ENCODE measurements at regions not wholly inside any gene's neighbourhood (a gene's known extent, or its start where the extent isn't known, plus 50 kb on each side); places are given as distances from the start of the nearest gene placed in this dataset.
"Not testable (repeated sequence)": the region's sequence is repeated elsewhere in the genome, so short reads cannot be mapped to it uniquely, and the experiment has no call there.

GRCh38 chr2:226333388-226333787 is 466.2 kb downstream of the IRS1 start:
- no peak for DNase-seq (ENCODE audit: low read depth in 2 of 2)

- no peak for DNase-seq (ENCODE audit: low read depth in 2 of 2)
Observed at GRCh38 chr2:226330206-226330605, 469.4 kb downstream of the IRS1 start.

DNA sequence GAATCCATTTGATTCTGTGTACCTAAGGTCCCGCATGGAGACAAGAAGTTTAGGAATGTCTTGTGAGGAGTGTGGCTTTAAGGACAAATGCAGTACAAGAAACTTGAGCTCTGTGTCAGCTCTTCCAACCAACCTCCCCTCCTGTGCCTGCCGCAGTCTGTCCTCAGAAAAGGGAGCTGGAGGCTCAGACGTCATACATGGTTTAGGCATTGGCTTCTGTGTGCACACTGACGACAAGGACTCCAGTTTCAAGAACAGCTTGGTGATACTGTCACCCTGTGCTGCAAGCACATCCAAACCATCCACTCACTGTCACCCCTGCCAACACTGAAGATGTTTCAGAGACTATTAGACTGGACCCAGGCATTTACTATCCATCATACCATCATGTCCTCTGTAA is 470.4 kb downstream of the IRS1 start:
- no peak for DNase-seq (ENCODE audit: low read depth in 2 of 2)

DNA sequence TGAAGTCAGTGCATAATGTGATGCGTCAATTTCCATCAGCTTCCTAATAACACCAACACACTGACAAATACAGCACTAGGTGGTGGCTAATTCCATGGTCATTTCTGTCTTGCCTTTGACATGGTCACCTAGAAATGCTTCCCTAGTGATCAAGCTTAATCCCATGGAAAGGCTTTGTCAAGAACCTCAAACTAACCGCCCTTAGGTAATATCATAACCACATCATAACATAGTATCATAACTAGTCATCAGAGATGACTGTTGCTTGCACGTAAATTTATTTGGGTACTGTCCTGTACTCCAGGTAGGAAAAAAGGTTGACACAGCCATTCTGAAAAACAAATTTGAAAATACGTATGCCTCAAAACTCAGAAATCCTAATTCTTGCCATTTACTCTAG is 471.8 kb downstream of the IRS1 start:
- DNase-seq (ENCODE audit: low read depth in 2 of 2), result no peak

DNA sequence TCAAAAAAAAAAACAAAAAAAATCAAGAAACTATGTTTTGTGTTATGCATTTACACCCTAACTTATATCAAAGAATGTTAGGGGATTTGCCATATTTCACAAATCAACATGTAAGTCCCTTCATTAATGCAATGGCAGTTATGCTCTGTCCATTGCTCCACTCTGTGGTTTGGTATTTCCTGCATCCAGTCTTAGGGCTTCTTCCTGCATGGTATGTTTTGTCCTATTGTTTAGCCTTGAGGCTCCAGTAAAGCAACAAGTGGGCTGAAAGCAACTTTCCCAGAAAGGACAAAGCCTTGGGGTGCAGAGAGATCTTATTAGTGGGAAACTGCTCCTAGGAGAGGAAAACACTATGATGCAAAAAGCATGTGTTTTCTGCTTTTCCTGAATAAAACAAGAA is 474.1 kb downstream of the IRS1 start:
- DNase-seq (ENCODE audit: low read depth in 2 of 2), result no peak

DNA sequence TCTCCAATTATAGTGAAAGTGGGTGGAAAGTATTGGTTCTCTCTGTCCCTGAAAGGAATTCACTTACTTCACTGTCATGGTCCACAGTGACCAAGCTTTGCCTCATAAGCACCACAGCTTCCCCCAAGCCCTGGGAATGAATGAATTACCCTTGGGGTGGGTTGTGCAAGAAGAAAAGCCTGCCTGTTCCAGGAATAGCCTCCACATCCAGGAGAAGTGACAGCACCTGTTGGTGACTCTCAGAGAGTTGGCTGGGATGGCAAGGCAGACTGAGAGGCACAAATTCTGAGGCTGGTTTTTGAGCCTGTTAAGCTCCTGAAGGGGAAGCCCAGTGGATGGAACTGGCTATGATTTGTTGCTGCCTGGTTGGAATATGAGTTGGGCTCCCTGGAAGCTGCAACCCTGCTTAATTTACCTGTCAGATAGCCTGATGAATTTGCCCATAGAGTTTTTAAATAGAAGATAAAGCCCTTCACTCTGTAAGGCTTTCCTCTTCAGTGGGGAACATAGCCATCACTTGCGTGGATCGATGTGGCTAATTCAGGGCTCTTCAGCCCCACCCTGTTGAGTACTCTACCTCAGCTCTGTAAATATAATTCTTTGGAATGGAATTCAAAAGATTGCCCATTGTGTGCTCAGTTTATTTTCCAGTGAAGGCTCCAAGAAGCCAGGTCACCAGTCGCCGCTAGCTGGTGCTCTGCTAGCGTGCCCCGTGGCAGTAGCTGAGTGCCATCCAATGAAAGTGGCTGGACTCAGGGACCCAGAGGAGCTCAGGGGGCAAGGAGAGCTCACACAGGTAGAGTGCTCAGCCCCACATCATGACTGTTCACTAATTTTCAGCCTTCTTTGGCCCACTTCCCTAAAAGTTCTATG is 479.3 kb downstream of the IRS1 start:
- DNase-seq (ENCODE audit: low read depth in 2 of 2), result no peak

DNA sequence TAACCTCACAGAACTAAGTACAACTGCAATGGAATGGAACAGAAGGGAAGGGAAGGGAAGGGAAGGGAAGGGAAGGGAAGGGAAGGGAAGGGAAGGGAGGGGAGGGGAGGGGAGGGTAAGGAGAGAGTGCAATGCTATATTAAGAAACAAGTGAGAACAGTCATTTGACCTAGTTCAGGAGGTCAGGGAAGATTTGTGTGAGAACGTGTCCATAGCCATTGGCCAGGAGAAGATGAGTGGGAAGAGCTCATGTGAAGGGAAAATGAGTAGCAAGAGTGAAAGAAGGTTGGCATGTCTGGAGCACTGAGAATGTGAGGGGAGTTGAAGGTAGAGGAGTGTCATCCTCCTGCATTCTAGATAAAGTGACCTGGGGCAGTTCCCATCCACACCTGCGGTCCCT is 481.6 kb downstream of the IRS1 start:
- DNase-seq (ENCODE audit: low read depth in 2 of 2), result no peak

DNA sequence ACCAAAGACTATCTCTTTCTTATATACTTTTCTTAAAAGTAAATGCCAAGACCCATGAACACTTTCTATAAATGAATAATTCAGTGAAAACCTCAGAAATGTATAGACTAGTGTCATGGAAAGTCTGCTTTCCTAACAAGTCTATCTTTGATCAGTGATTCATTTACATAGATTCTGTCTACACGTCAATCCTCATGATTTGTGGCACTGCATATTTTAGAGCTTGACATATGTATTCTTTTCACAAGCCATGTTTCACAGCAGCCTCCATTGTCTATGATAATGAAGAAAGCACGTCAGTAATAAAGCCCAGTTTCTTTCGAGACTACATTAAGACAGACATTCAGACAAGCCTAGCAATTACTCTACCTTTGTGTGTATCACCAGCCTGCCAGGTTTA is 486.6 kb downstream of the IRS1 start:
- no peak for DNase-seq (ENCODE audit: low read depth in 2 of 2)

DNA sequence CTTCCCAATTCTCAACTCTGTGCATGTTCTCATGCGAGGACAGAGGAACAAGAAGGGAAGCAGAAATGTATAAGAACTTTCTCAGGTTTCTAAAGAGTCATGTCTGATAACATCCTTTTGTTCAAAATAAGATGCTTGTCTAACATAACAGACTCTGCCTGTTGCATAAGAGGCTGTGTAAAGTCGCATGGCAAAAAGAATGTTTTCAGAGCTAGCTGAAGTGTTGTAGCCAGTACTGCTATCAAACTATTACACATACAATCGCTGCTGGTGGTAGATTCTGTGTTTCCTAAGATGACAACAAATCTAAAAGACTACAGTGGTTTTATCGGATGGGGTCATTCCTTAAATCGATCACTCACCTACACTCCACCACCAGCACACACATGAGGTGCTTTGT is 487.5 kb downstream of the IRS1 start:
- no peak for DNase-seq (ENCODE audit: low read depth in 2 of 2)

- no peak for DNase-seq (ENCODE audit: low read depth in 2 of 2)
Observed at GRCh38 chr2:226310146-226310545, 489.5 kb downstream of the IRS1 start.

GRCh38 chr2:226308986-226309385 is 490.6 kb downstream of the IRS1 start:
- DNase-seq (ENCODE audit: low read depth in 2 of 2), result no peak

GRCh38 chr2:226308323-226308680 is 491.3 kb downstream of the IRS1 start:
- DNase-seq (ENCODE audit: low read depth in 2 of 2), result no peak

DNA sequence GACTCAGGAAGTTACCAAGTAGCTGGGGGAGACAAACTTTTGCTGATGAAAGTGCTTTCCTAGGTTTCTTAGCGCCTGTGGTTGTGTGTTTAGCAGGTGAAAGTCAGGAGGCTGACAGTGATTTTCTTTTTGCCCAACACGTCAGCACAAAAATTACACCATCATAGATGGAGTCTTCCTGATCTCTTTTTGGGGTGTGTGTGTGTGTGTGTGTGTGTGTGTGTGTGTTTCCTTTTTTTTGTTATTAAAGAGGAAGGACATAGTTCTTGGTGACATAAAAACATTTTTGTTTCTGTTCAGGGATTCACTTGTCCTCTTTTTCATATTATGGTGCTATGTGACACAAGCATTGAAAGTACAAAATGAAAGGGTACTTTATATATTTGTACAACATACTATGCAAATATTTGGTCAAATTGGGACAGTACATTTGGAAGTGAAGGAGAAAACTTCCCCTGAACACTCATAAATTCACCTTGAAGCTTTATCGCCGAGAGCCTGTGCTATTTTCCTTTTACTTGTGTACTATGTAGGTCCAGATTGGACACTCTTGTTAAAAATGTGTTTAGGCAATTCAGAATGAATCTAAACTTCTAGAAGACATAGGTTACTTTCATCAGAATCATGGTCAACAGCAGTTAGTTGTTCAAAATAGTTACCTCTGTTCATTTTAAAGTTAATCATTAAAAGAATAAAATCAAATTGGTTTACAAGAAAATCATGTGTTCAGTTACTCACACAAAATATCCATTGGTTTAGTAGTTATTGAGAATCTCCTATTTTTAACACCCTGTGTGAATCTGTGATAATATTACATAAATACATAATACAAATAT is 491.9 kb downstream of the IRS1 start:
- no peak for DNase-seq (ENCODE audit: low read depth in 2 of 2)

DNA sequence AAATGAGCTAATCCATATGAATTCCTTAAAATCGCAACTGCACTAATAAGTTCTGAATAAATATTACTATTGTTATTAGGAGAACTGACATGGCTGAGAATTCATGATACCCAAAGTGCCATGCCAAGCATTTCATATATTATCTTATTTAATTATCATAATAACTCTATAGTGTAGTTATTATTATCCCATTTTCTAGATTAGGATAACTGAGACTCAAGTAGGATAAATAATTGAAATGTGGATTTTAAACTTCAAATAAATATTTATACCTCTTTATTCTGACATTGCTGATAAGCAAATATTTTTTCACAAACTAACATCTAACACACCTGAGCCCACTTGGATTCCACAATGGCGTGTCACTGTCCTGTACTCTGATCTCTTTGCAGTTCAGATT is 492.7 kb downstream of the IRS1 start:
- no peak for DNase-seq (ENCODE audit: low read depth in 2 of 2)

DNA sequence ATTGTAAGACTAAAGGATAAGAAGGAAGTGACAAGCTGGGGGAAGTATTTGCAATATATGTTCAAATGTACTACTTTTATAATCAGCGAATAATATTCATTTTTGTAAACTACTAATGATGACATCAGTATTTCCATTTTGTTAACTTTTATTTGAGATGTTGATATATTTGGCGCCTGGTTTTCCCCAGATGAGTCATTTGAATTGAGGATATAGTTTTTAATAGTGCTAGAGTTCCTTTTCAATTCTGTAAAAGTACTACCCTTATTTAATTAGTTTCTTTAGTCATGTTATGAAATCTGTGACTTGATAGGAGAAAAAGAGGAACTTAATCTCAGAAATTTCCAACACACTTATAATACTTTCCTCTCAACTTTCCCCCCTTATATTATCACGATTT is 495.3 kb downstream of the IRS1 start:
- no peak for DNase-seq (ENCODE audit: low read depth in 2 of 2)

DNA sequence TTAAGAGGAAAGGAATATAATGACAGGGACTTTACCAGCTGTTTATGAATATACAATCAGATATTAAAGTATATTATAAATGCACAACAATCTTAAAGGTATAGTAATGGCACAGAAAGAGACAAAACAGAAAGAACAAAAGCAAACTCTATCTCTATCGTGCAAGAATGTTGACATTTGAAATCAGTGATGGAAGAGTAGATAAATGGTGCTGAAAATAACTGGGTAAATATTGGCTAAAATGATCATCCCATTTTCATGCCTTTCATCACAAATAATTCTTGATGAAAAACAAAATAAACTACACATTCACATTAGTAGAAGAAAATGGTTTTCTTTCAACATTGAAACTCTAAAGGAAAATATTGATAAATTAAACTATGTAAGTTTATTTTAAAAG is 495.9 kb downstream of the IRS1 start:
- DNase-seq (ENCODE audit: low read depth in 2 of 2), result no peak

DNA sequence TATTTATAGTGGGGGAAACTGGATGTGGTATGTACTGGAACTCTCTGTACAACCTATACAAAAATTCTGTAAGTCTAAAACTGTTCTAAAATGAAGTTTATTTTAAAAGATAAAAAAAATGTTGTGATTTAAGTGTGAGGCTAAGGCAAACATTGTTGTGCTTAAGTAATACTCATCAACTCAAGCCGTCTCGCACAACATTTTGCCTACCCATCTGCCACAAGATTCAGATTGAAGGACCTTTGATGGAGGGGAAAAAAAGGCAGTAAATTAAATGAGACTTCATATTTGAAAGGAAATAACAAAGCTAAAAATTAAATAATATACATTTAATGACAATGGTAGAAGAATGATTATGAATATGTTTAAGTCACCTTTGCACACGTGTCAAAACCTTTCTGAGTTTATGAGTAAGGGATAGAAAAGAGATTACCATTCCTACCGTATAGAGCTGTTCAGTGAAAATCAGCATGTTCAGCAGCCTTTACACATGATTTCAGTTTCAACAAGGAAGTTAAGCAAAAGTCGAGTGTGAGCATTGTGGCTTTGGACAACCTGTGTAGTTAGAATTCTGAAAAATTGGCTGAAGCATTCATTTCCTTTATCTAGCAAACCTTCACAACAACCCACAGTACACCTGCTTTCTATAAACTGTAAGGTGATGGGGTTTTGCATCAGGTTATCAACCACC is 499.3 kb downstream of the IRS1 start:
- no peak for DNase-seq (ENCODE audit: low read depth in 2 of 2)

- DNase-seq (ENCODE audit: low read depth in 2 of 2), result no peak
Observed at GRCh38 chr2:226299771-226300170, 499.8 kb downstream of the IRS1 start.

GRCh38 chr2:226295681-226296080 is 503.9 kb downstream of the IRS1 start:
- DNase-seq (ENCODE audit: low read depth in 2 of 2), result no peak

DNA sequence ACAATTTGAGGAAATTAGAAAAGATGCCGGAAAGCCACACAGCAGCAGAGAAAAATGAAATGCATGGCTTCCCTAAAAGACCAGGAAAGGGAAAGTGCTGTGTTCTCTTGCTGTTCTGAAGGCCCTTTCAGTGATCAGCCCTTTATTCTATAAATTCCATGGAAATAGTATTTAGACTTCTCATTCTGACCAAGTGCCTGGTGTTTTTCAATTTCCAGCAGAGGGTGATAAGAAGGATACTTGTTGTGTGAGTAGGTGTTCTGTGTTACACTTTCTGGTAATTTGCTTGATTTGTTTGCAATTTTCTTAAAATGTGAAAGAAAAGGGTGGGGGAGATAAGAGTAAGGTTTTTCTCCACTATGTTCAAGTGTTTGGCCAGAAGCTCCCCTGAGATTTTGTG is 504.5 kb downstream of the IRS1 start:
- no peak for DNase-seq (ENCODE audit: low read depth in 2 of 2)

DNA sequence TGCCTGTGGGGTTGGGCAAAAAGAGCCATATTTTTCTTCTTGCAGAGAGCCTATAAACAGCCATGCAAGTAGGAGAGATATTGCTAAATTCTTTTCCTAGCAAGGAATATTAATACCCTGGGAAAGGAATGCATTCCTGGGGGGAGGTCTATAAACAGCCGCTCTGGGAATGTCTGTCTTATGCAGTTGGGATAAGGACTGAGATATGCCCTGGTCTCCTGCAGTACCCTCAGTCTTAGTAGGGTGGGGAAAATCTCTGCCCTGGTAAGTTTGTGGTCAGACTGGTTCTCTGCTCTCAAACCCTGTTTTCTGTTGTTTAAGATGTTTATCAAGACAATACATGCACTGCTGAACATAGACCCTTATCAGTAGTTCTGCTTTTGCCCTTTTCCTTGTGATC is 508.3 kb downstream of the IRS1 start:
- DNase-seq (ENCODE audit: low read depth in 2 of 2), result not testable (repeated sequence)

GRCh38 chr2:226286916-226287315 is 512.7 kb downstream of the IRS1 start:
- no peak for DNase-seq (ENCODE audit: low read depth in 2 of 2)

DNA sequence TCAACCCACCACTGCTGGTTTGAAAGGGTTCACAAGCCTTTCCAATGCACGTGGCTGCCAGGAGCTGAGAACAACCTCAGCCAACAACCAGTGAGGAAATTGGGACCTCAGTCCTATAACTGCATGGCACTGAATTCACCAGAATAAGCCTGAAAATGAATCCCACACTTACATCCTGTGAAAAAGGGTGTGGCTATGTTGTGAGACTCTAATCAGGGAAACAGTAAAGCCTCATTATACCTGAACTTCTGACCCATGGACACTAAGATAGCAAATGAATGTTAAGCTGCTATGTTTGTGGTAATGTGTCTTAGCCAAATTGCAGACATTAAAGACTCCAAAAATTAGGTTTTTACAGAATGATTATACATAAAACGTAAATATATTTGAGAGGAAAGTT is 515.8 kb downstream of the IRS1 start:
- no peak for DNase-seq (ENCODE audit: low read depth in 2 of 2)
